ENCODE measurements at regions not wholly inside any gene's neighbourhood (a gene's known extent, or its start where the extent isn't known, plus 50 kb on each side); places are given as distances from the start of the nearest gene placed in this dataset.

GRCh38 chr6:9647071-9647445 is 767.8 kb downstream of the TFAP2A start:
- TF ChIP-seq POLR2A (IDR thresholded peaks at IDR 0.05; ENCODE audit: low read depth, low read length) (no peak), CTCF (conservative IDR thresholded peaks at IDR 0.05; ENCODE audit: low read depth, low read length) (no peak), RAD21 (IDR thresholded peaks at IDR 0.05; ENCODE audit: low read length) (no peak), RFX5 (IDR thresholded peaks at IDR 0.05; ENCODE audit: low read depth, low read length) (no peak), RCOR1 (IDR thresholded peaks at IDR 0.05; ENCODE audit: insufficient replicate concordance, low read length) (no peak), BHLHE40 (IDR thresholded peaks at IDR 0.05; ENCODE audit: low read depth, low read length) (no peak), USF2 (IDR thresholded peaks at IDR 0.05; ENCODE audit: low read depth, low read length) (no peak), CHD1 (IDR thresholded peaks at IDR 0.05; ENCODE audit: low read depth, low read length) (no peak), MAZ (IDR thresholded peaks at IDR 0.05; ENCODE audit: borderline replicate concordance, low read depth, low read length) (no peak), FOS (IDR thresholded peaks at IDR 0.05; ENCODE audit: low read depth, low read length) (no peak), CEBPB (IDR thresholded peaks at IDR 0.05; ENCODE audit: low read depth, low read length) (no peak), MAFK (IDR thresholded peaks at IDR 0.05; ENCODE audit: low read depth, low read length) (no peak), SMC3 (IDR thresholded peaks at IDR 0.05; ENCODE audit: low read depth, low read length) (no peak), NFE2L2 (IDR thresholded peaks at IDR 0.05; ENCODE audit: low read depth, low read length) (no peak)
